ENCODE measurements at regions not wholly inside any gene's neighbourhood (a gene's known extent, or its start where the extent isn't known, plus 50 kb on each side); places are given as distances from the start of the nearest gene placed in this dataset.

DNA sequence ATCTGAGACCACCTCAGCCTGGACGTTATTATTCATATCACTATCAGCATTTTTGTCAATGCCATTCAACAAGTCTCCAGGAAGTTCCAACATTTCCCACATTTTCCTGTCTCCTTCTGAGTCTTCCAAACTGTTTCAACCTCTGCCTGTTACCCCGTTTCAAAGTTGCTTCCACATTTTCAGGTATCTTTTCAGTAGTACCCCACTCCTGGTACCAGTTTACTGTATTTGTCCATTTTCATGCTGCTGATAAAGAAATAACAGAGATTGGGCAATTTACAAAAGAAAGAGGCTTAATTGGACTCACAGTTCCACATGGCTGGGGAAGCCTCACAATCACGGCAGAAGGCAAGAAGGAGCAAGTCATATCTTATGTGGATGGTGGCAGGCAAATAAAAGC, 565.5 kb downstream of the FRK start:
- TF ChIP-seq, protein P1, sequence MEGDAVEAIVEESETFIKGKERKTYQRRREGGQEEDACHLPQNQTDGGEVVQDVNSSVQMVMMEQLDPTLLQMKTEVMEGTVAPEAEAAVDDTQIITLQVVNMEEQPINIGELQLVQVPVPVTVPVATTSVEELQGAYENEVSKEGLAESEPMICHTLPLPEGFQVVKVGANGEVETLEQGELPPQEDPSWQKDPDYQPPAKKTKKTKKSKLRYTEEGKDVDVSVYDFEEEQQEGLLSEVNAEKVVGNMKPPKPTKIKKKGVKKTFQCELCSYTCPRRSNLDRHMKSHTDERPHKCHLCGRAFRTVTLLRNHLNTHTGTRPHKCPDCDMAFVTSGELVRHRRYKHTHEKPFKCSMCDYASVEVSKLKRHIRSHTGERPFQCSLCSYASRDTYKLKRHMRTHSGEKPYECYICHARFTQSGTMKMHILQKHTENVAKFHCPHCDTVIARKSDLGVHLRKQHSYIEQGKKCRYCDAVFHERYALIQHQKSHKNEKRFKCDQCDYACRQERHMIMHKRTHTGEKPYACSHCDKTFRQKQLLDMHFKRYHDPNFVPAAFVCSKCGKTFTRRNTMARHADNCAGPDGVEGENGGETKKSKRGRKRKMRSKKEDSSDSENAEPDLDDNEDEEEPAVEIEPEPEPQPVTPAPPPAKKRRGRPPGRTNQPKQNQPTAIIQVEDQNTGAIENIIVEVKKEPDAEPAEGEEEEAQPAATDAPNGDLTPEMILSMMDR (conservative IDR thresholded peaks at IDR 0.05; ENCODE audit: low read depth, low read length) = no peak
- TF ChIP-seq EZH2 (IDR thresholded peaks at IDR 0.05; ENCODE audit: borderline replicate concordance, low read depth, low read length, poor library complexity, severe bottlenecking) = no peak

Data from A673 (cell line).